ENCODE measurements at regions not wholly inside any gene's neighbourhood (a gene's known extent, or its start where the extent isn't known, plus 50 kb on each side); places are given as distances from the start of the nearest gene placed in this dataset.
"Not testable (repeated sequence)": the region's sequence is repeated elsewhere in the genome, so short reads cannot be mapped to it uniquely, and the experiment has no call there.

- no peak for DNase-seq (ENCODE audit: low read depth)
Measured at GRCh38 chr21:36207577-36208320, 51.1 kb downstream of the DOP1B start.

- no peak for DNase-seq (ENCODE audit: low read depth)
Measured at GRCh38 chr21:36208326-36209013, 51.8 kb downstream of the DOP1B start.

- no peak for DNase-seq (ENCODE audit: low read depth)
Measured at GRCh38 chr21:36209626-36210171, 53.1 kb downstream of the DOP1B start.

GRCh38 chr21:36210779-36211659 lies 54.4 kb downstream of the DOP1B start:
- DNase-seq (ENCODE audit: low read depth) = no peak

GRCh38 chr21:36211660-36212512 lies 55.3 kb downstream of the DOP1B start:
- no peak for DNase-seq (ENCODE audit: low read depth)

GRCh38 chr21:36212513-36212780 lies 55.8 kb downstream of the DOP1B start:
- DNase-seq (ENCODE audit: low read depth) = no peak

- no peak for DNase-seq (ENCODE audit: low read depth)
Measured at GRCh38 chr21:36214561-36214960, 57.9 kb downstream of the DOP1B start.

- no peak for DNase-seq (ENCODE audit: low read depth)
Measured at GRCh38 chr21:36217743-36218142, 61.1 kb downstream of the DOP1B start.

GRCh38 chr21:36218691-36219090 lies 62.1 kb downstream of the DOP1B start:
- DNase-seq (ENCODE audit: low read depth) = no peak

GRCh38 chr21:36223451-36223850 lies 66.8 kb downstream of the DOP1B start:
- DNase-seq (ENCODE audit: low read depth) = no peak

- no peak for DNase-seq (ENCODE audit: low read depth)
Measured at GRCh38 chr21:36229181-36229580, 72.6 kb downstream of the DOP1B start.

- DNase-seq (ENCODE audit: low read depth) = not testable (repeated sequence)
Measured at GRCh38 chr21:36231444-36231843, 74.8 kb downstream of the DOP1B start.

GRCh38 chr21:36232641-36233040 lies 76.0 kb downstream of the DOP1B start:
- no peak for DNase-seq (ENCODE audit: low read depth)

- DNase-seq (ENCODE audit: low read depth) = no peak
Measured at GRCh38 chr21:36235058-36235582, 78.5 kb downstream of the DOP1B start.

- no peak for DNase-seq (ENCODE audit: low read depth)
Measured at GRCh38 chr21:36236052-36236730, 79.6 kb downstream of the DOP1B start.

GRCh38 chr21:36237441-36237840 lies 80.8 kb downstream of the DOP1B start:
- no peak for DNase-seq (ENCODE audit: low read depth)

- DNase-seq (ENCODE audit: low read depth) = no peak
Measured at GRCh38 chr21:36239585-36239984, 80.4 kb upstream of the MORC3 start.

GRCh38 chr21:36241717-36242116 lies 78.3 kb upstream of the MORC3 start:
- no peak for DNase-seq (ENCODE audit: low read depth)

- DNase-seq (ENCODE audit: low read depth) = no peak
Measured at GRCh38 chr21:36245115-36245514, 74.9 kb upstream of the MORC3 start.

- DNase-seq (ENCODE audit: low read depth) = no peak
Measured at GRCh38 chr21:36245649-36246048, 74.3 kb upstream of the MORC3 start.

GRCh38 chr21:36246080-36246631 lies 73.8 kb upstream of the MORC3 start:
- DNase-seq (ENCODE audit: low read depth) = no peak
